Activated CD4-positive, alpha-beta T cell treated with anti-CD3 and anti-CD28 coated beads, Interleukin-2, Interleukin-4, amounts not matched to agents 100 ng/mL and 50 ng/mL, durations not matched to agents 16 hours and 8 hours (primary cell): ENCODE measurements at regions not wholly inside any gene's neighbourhood (a gene's known extent, or its start where the extent isn't known, plus 50 kb on each side); places are given as distances from the start of the nearest gene placed in this dataset.
"Not testable (repeated sequence)": the region's sequence is repeated elsewhere in the genome, so short reads cannot be mapped to it uniquely, and the experiment has no call there.

Experiments
- DNase-seq: peaks from one replicate; pipeline ENCODE4 v3.0.0-alpha.2; 2020; ENCODE audit warnings: low spot score

GRCh38 chr6:167662075-167662880, 164.4 kb upstream of the AFDN start:
- no peak for DNase-seq

- DNase-seq: no peak
These were observed 163.9 kb upstream of the AFDN start for GRCh38 chr6:167662881-167663205.

- DNase-seq: no peak
These were observed 163.4 kb upstream of the AFDN start for GRCh38 chr6:167663316-167663715.

- no peak for DNase-seq
These were observed 162.8 kb upstream of the AFDN start for GRCh38 chr6:167663784-167664443.

GRCh38 chr6:167664678-167665660, 161.7 kb upstream of the AFDN start:
- no peak for DNase-seq

GRCh38 chr6:167665698-167666330, 160.9 kb upstream of the AFDN start:
- no peak for DNase-seq

- DNase-seq: no peak
These were observed 160.0 kb upstream of the AFDN start for GRCh38 chr6:167666571-167667203.

- no peak for DNase-seq
These were observed 159.3 kb upstream of the AFDN start for GRCh38 chr6:167667204-167668018.

- no peak for DNase-seq
These were observed 158.5 kb upstream of the AFDN start for GRCh38 chr6:167668019-167668753.

- no peak for DNase-seq
These were observed 157.8 kb upstream of the AFDN start for GRCh38 chr6:167668754-167669552.

GRCh38 chr6:167669553-167669849, 157.2 kb upstream of the AFDN start:
- no peak for DNase-seq

GRCh38 chr6:167669870-167670802, 156.6 kb upstream of the AFDN start:
- no peak for DNase-seq

- DNase-seq: no peak
These were observed 155.8 kb upstream of the AFDN start for GRCh38 chr6:167670938-167671338.

- DNase-seq: not testable (repeated sequence)
These were observed 155.2 kb upstream of the AFDN start for GRCh38 chr6:167671379-167671976.

- no peak for DNase-seq
These were observed 154.6 kb upstream of the AFDN start for GRCh38 chr6:167671977-167672687.

- no peak for DNase-seq
These were observed 154.0 kb upstream of the AFDN start for GRCh38 chr6:167672738-167673137.

GRCh38 chr6:167673946-167674345, 152.8 kb upstream of the AFDN start:
- DNase-seq: no peak
